Transverse colon (tissue), 4 donors: ENCODE measurements at regions not wholly inside any gene's neighbourhood (a gene's known extent, or its start where the extent isn't known, plus 50 kb on each side); places are given as distances from the start of the nearest gene placed in this dataset.

Source experiments
- CTCF ChIP-seq, 5 experiments: fragments of 200-600 bp in 3 of 5; fragments of 450-650 bp in 2 of 5; sonication (generic) in 3 of 5; IDR thresholded peaks; 1 replicate in 2 of 5; 2 replicates in 3 of 5; pipeline ENCODE4 v1.5.1; 2016 to 2017; ENCODE audit warnings: antibody characterized with exemption in 5 of 5, inconsistent platforms in 3 of 5, mild to moderate bottlenecking in 2 of 5, moderate library complexity in 1 of 5
- POLR2AphosphoS5 ChIP-seq, 3 donors: sonication (generic); formaldehyde crosslinking; IDR thresholded peaks; one replicate each; pipeline ENCODE4 v1.6.1; 2016; ENCODE audit warnings: antibody characterized with exemption in 3 of 3

DNA sequence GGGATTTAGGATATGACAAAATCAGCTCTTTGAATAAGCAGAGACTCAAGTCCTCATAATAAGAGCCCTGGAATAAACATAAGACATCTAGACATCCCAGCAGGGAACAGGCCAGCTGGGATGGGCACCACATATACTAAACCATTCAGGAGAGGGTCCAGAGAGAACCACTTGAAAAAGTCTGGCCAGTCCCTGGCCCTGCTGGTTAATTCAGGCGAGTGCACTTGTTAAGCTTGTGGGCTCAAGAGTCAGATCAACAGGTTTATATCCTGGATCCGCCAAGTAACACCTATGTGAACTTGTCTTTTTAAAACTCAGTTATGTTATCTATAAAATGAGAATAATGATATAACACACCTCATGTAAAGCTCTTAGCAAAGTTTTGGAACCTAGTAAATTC lies 63.3 kb downstream of the CAVIN4 start:
- TF ChIP-seq CTCF (IDR thresholded peaks at IDR 0.05) (no peak), POLR2AphosphoS5 (IDR thresholded peaks at IDR 0.05) (no peak)
